H9 (cell line): ENCODE measurements at regions not wholly inside any gene's neighbourhood (a gene's known extent, or its start where the extent isn't known, plus 50 kb on each side); places are given as distances from the start of the nearest gene placed in this dataset.

Experiments used
- DNase-seq: peaks from one replicate; pipeline ENCODE4 v3.0.0-alpha.2; 2017
- H2AFZ ChIP-seq: one replicate; pipeline ENCODE4 v1.6.1; 2013; ENCODE audit warnings: mild to moderate bottlenecking, low read length, control low read depth, moderate library complexity
- H2AK5ac ChIP-seq: 2 replicates; pipeline ENCODE4 v1.6.1; 2013; ENCODE audit warnings: low read length, control low read depth, mixed read lengths; ENCODE audit not compliant: insufficient read length
- H2BK120ac ChIP-seq: one replicate; pipeline ENCODE4 v1.6.1; 2013; ENCODE audit warnings: low read depth, mild to moderate bottlenecking, low read length, control low read depth, inconsistent platforms; ENCODE audit not compliant: poor library complexity, severe bottlenecking
- H2BK12ac ChIP-seq: 2 replicates; pipeline ENCODE4 v1.6.1; 2013; ENCODE audit warnings: low read length, control low read depth, mixed read lengths, low read depth; ENCODE audit not compliant: insufficient read length
- H2BK15ac ChIP-seq: 2 replicates; pipeline ENCODE4 v1.6.1; 2013; ENCODE audit warnings: low read depth, low read length, control low read depth
- H2BK20ac ChIP-seq: one replicate; pipeline ENCODE4 v1.6.1; 2013; ENCODE audit warnings: low read depth, mild to moderate bottlenecking, low read length, control low read depth, inconsistent platforms; ENCODE audit not compliant: poor library complexity, severe bottlenecking
- H2BK5ac ChIP-seq: 2 replicates; pipeline ENCODE4 v1.6.1; 2013; ENCODE audit warnings: low read length, control low read depth, mixed read lengths; ENCODE audit not compliant: insufficient read length
- H3K14ac ChIP-seq: 2 replicates; pipeline ENCODE4 v1.6.1; 2013; ENCODE audit warnings: low read length, control low read depth; ENCODE audit not compliant: insufficient read depth
- H3K18ac ChIP-seq: 2 replicates; pipeline ENCODE4 v1.6.1; 2013; ENCODE audit warnings: low read depth, mild to moderate bottlenecking, mixed read lengths, low read length, control low read depth; ENCODE audit not compliant: insufficient read length
- H3K23ac ChIP-seq: 2 replicates; pipeline ENCODE4 v1.6.1; 2013; ENCODE audit warnings: low read length, control low read depth, mixed read lengths, low read depth; ENCODE audit not compliant: insufficient read length
- H3K23me2 ChIP-seq: 2 replicates; pipeline ENCODE4 v1.6.1; 2013; ENCODE audit warnings: low read depth, mild to moderate bottlenecking, mixed read lengths, low read length, control low read depth; ENCODE audit not compliant: insufficient read length, poor library complexity, severe bottlenecking
- H3K27ac ChIP-seq: 2 replicates; pipeline ENCODE4 v1.5.1; 2013; ENCODE audit warnings: low read length, control low read depth, mixed read lengths, low read depth; ENCODE audit not compliant: insufficient read length
- H3K27me3 ChIP-seq: 2 replicates; pipeline ENCODE4 v1.6.1; 2013; ENCODE audit warnings: low read length, control low read depth, inconsistent platforms; ENCODE audit not compliant: insufficient read depth
- H3K4ac ChIP-seq: 2 replicates; pipeline ENCODE4 v1.6.1; 2013; ENCODE audit warnings: low read depth, mild to moderate bottlenecking, control low read depth, inconsistent platforms, low read length, moderate library complexity
- H3K4me1 ChIP-seq: 2 replicates; pipeline ENCODE4 v1.6.1; 2013; ENCODE audit warnings: low read length, control low read depth, inconsistent platforms; ENCODE audit not compliant: insufficient read depth
- H3K4me2 ChIP-seq: 2 replicates; pipeline ENCODE4 v1.6.1; 2013; ENCODE audit warnings: low read length, control low read depth, mixed read lengths; ENCODE audit not compliant: insufficient read length, insufficient read depth
- H3K56ac ChIP-seq: 2 replicates; pipeline ENCODE4 v1.6.1; 2013; ENCODE audit warnings: low read depth, mild to moderate bottlenecking, mixed read lengths, low read length, control low read depth; ENCODE audit not compliant: insufficient read length
- H3K79me1 ChIP-seq: 2 replicates; pipeline ENCODE4 v1.6.1; 2013; ENCODE audit warnings: low read depth, mild to moderate bottlenecking, moderate library complexity, low read length, control low read depth, inconsistent platforms; ENCODE audit not compliant: insufficient read depth, poor library complexity, severe bottlenecking
- H3K79me2 ChIP-seq: 2 replicates; pipeline ENCODE4 v1.6.1; 2013; ENCODE audit warnings: low read length, control low read depth, inconsistent platforms; ENCODE audit not compliant: insufficient read depth
- H3K9ac ChIP-seq: 2 replicates; pipeline ENCODE4 v1.6.1; 2013; ENCODE audit warnings: low read length, control low read depth, mixed read lengths; ENCODE audit not compliant: insufficient read length; ENCODE audit errors: extremely low read depth
- H3K9me3 ChIP-seq: one replicate; pipeline ENCODE4 v1.6.1; 2013; ENCODE audit warnings: low read depth, low read length, inconsistent platforms; ENCODE audit not compliant: control insufficient read depth
- H3T11ph ChIP-seq: one replicate; pipeline ENCODE4 v1.6.1; 2013; ENCODE audit warnings: mild to moderate bottlenecking, low read length, control low read depth, inconsistent platforms
- H4K20me1 ChIP-seq: one replicate; pipeline ENCODE4 v1.6.1; 2013; ENCODE audit not compliant: control insufficient read depth, insufficient read length, insufficient read depth
- H4K5ac ChIP-seq: 2 replicates; pipeline ENCODE4 v1.6.1; 2013; ENCODE audit warnings: low read depth, mild to moderate bottlenecking, mixed read lengths, low read length, control low read depth; ENCODE audit not compliant: insufficient read length
- H4K8ac ChIP-seq: replicated peaks from 2 replicates; pipeline ENCODE4 v1.6.1; 2013; ENCODE audit warnings: low read length, control low read depth, mixed read lengths, low read depth; ENCODE audit not compliant: insufficient read length
- H4K91ac ChIP-seq: 2 replicates; pipeline ENCODE4 v1.6.1; 2013; ENCODE audit warnings: low read depth, mild to moderate bottlenecking, moderate library complexity, mixed read lengths, low read length, control low read depth; ENCODE audit not compliant: insufficient read length
- H3K27ac Mint-ChIP-seq, 3 experiments: 2 replicates in 2 of 3; 3 replicates in 1 of 3; pipeline ENCODE4 v1.8.0; 2020 to 2021; ENCODE audit warnings: mixed read lengths in 3 of 3, mild to moderate bottlenecking in 1 of 3, moderate library complexity in 1 of 3
- H3K27me3 Mint-ChIP-seq: 2 replicates; pipeline ENCODE4 v1.8.0; 2021; ENCODE audit warnings: low read depth, mild to moderate bottlenecking, moderate library complexity, mixed read lengths
- H3K36me3 Mint-ChIP-seq, 3 experiments: 2 replicates in 2 of 3; 3 replicates in 1 of 3; pipeline ENCODE4 v1.8.0; 2020 to 2021; ENCODE audit warnings: low read depth in 3 of 3, mixed read lengths in 3 of 3; ENCODE audit not compliant: insufficient read depth in 1 of 3
- H3K4me1 Mint-ChIP-seq, 2 experiments: 2 replicates each; pipeline ENCODE4 v1.8.0; 2020; ENCODE audit warnings: mixed read lengths in 2 of 2
- H3K4me3 Mint-ChIP-seq, 2 experiments: 2 replicates in 1 of 2; 3 replicates in 1 of 2; pipeline ENCODE4 v1.8.0; 2020 to 2021; ENCODE audit warnings: mild to moderate bottlenecking in 2 of 2, mixed read lengths in 2 of 2, moderate library complexity in 1 of 2
- H3K9me3 Mint-ChIP-seq, 2 experiments: 2 replicates in 1 of 2; 3 replicates in 1 of 2; pipeline ENCODE4 v1.8.0; 2020; ENCODE audit warnings: mild to moderate bottlenecking in 2 of 2, mixed read lengths in 2 of 2, moderate library complexity in 1 of 2
- CTCF ChIP-seq: fragments of 200-600 bp; sonication (generic); conservative IDR thresholded peaks from 3 replicates; pipeline ENCODE4 v1.8.0; 2021; ENCODE audit warnings: antibody characterized with exemption, mild to moderate bottlenecking

GRCh38 chr4:42821230-42821629 is 71.3 kb upstream of the GRXCR1 start:
- no peaks in the 10 kb centered on the region for H3K9me3 ChIP-seq
- no peaks in the 10 kb centered on the region for H3K79me1 ChIP-seq
- H2BK12ac ChIP-seq = no peak overlapping the region
- H3K14ac ChIP-seq = no peak overlapping the region
- no peaks in the 10 kb centered on the region for H3K4me1 ChIP-seq
- H2BK120ac ChIP-seq = no peak overlapping the region
- H2AK5ac ChIP-seq = no peak overlapping the region
- no peak for TF ChIP-seq CTCF
- no peak overlapping the region for H2BK20ac ChIP-seq
- no peak overlapping the region for H3K23ac ChIP-seq
- H4K91ac ChIP-seq = no peak overlapping the region
- no peak overlapping the region for H2BK5ac ChIP-seq
- H3K27me3 ChIP-seq = no peaks in the 10 kb centered on the region
- H4K5ac ChIP-seq = no peak overlapping the region
- Mint-ChIP-seq H3K27ac (no peak overlapping the region), H3K4me3 (no peak overlapping the region), H3K4me1 (peaks cover 3% of the 10 kb centered on the region in 2 experiments; a peak in 2 of 4 replicates), H3K27me3 (no peaks in the 10 kb centered on the region), H3K9me3 (no peaks in the 10 kb centered on the region), H3K36me3 (no peaks in the 10 kb centered on the region)
- DNase-seq = no peak
- H3K56ac ChIP-seq = no peak overlapping the region
- no peak overlapping the region for H4K8ac ChIP-seq
- no peak overlapping the region for H3K4ac ChIP-seq
- H3K23me2 ChIP-seq = no peaks in the 10 kb centered on the region
- H3K79me2 ChIP-seq = no peaks in the 10 kb centered on the region
- no peak overlapping the region for H3T11ph ChIP-seq
- no peaks in the 10 kb centered on the region for H4K20me1 ChIP-seq
- no peak overlapping the region for H3K18ac ChIP-seq
- no peak overlapping the region for H3K4me2 ChIP-seq
- no peak overlapping the region for H2BK15ac ChIP-seq
- H3K9ac ChIP-seq = no peak overlapping the region
- no peak overlapping the region for H3K27ac ChIP-seq
- no peak overlapping the region for H2AFZ ChIP-seq
